ENCODE measurements at regions not wholly inside any gene's neighbourhood (a gene's known extent, or its start where the extent isn't known, plus 50 kb on each side); places are given as distances from the start of the nearest gene placed in this dataset.

GRCh38 chr9:38233343-38233742 is 159.2 kb upstream of the ALDH1B1 start:
- TF ChIP-seq SMAD4 (CRISPR knock-in tag; IDR thresholded peaks at IDR 0.05) = no peak
- no peak for TF ChIP-seq NR1H2 (CRISPR knock-in tag; IDR thresholded peaks at IDR 0.05)
- TF ChIP-seq ZNF671 (CRISPR knock-in tag; IDR thresholded peaks at IDR 0.05) = no peak
- no peak for TF ChIP-seq ZNF512 (CRISPR knock-in tag; IDR thresholded peaks at IDR 0.05; ENCODE audit: borderline replicate concordance)
- TF ChIP-seq AR (CRISPR knock-in tag; IDR thresholded peaks at IDR 0.05) = no peak
- no peak for TF ChIP-seq MAX (CRISPR knock-in tag; IDR thresholded peaks at IDR 0.05)
- H3K4me3 Mint-ChIP-seq = no peak overlapping the region
- peaks cover 99% of the 10 kb centered on the region for H3K27me3 Mint-ChIP-seq (ENCODE audit: low read depth)
- no peak overlapping the region for H3K27ac Mint-ChIP-seq
- ChIA-PET POLR2A (no interaction called here), CTCF (interaction anchor here (1.1 kb wide), 1 partner anchor 320 kb away, joined by 6 read pairs; no protein-coding TSS in a partner anchor)
- H3K9me3 Mint-ChIP-seq = no peaks in the 10 kb centered on the region
- H3K4me1 Mint-ChIP-seq = peaks cover 14% of the 10 kb centered on the region
- H3K36me3 Mint-ChIP-seq = no peaks in the 10 kb centered on the region
- DNase-seq (ENCODE audit: low spot score) = no peak
- ATAC-seq = no peak

GRCh38 chr9:38232895-38233294 is 159.6 kb upstream of the ALDH1B1 start:
- ATAC-seq (no peak), DNase-seq (ENCODE audit: low spot score) (no peak)
- POLR2A ChIA-PET = no interaction called here
- Mint-ChIP-seq H3K27me3 (ENCODE audit: low read depth) (peaks cover 99% of the 10 kb centered on the region), H3K27ac (no peak overlapping the region), H3K4me3 (no peak overlapping the region), H3K9me3 (no peaks in the 10 kb centered on the region), H3K4me1 (peaks cover 17% of the 10 kb centered on the region), H3K36me3 (no peaks in the 10 kb centered on the region)
- CTCF ChIA-PET = interaction anchor here (1.1 kb wide), 1 partner anchor 319 kb away, joined by 6 read pairs; no protein-coding TSS in a partner anchor
- TF ChIP-seq E2F5 (CRISPR knock-in tag; IDR thresholded peaks at IDR 0.05) (no peak), ZNF232 (CRISPR knock-in tag; IDR thresholded peaks at IDR 0.05) (no peak), CTCF (IDR thresholded peaks at IDR 0.05) (no peak), ZNF423 (CRISPR knock-in tag; IDR thresholded peaks at IDR 0.05) (no peak), ZBTB43 (CRISPR knock-in tag; IDR thresholded peaks at IDR 0.05) (no peak), GABPB1 (CRISPR knock-in tag; IDR thresholded peaks at IDR 0.05) (no peak), ZNF532 (CRISPR knock-in tag; IDR thresholded peaks at IDR 0.05; ENCODE audit: borderline replicate concordance) (no peak), FOXJ3 (CRISPR knock-in tag; IDR thresholded peaks at IDR 0.05; ENCODE audit: borderline replicate concordance) (no peak), NR1H2 (CRISPR knock-in tag; IDR thresholded peaks at IDR 0.05) (no peak), ZNF121 (CRISPR knock-in tag; IDR thresholded peaks at IDR 0.05) (no peak), ZBTB21 (CRISPR knock-in tag; IDR thresholded peaks at IDR 0.05; ENCODE audit: borderline replicate concordance) (no peak), NFYB (CRISPR knock-in tag; conservative IDR thresholded peaks at IDR 0.05; ENCODE audit: low read depth) (no peak)

Data from WTC11 (cell line).